SU-DHL-6 (cell line): ENCODE measurements at regions not wholly inside any gene's neighbourhood (a gene's known extent, or its start where the extent isn't known, plus 50 kb on each side); places are given as distances from the start of the nearest gene placed in this dataset.

ENCODE experiments used
- H2AFZ ChIP-seq: fragments of 200-600 bp; sonication (generic); 2 replicates; pipeline ENCODE4 v1.6.1; 2014; ENCODE audit warnings: low read depth, mild to moderate bottlenecking, moderate library complexity, mixed read lengths, antibody characterized with exemption, low read length; ENCODE audit not compliant: severe bottlenecking
- H3F3A ChIP-seq: fragments of 200-600 bp; shearing (Covaris generic); 2 replicates; pipeline ENCODE4 v1.6.0; 2016; ENCODE audit warnings: antibody characterized with exemption, mild to moderate bottlenecking; ENCODE audit not compliant: insufficient read depth
- H3K27ac ChIP-seq: fragments of 200-600 bp; sonication (generic); 2 replicates; pipeline ENCODE4 v1.5.1; 2016; ENCODE audit warnings: low read depth, mild to moderate bottlenecking, low read length, moderate library complexity, mixed read lengths
- H3K27me3 ChIP-seq: fragments of 200-600 bp; sonication (generic), shearing (Covaris generic); 2 replicates; pipeline ENCODE4 v1.6.0; 2014; ENCODE audit warnings: mild to moderate bottlenecking, low read length
- H3K36me3 ChIP-seq: fragments of 200-600 bp; sonication (generic); 2 replicates; pipeline ENCODE4 v1.6.1; 2014; ENCODE audit warnings: mild to moderate bottlenecking, low read length, mixed read lengths
- H3K4me2 ChIP-seq: fragments of 300-600, 200-600 bp; shearing (Covaris generic), sonication (generic); 2 replicates; pipeline ENCODE4 v1.6.0; 2014; ENCODE audit warnings: low read length, low read depth, mild to moderate bottlenecking; ENCODE audit not compliant: poor library complexity, severe bottlenecking
- H3K4me3 ChIP-seq: fragments of 200-600 bp; sonication (generic); 2 replicates; pipeline ENCODE4 v1.5.1; 2014; ENCODE audit warnings: antibody characterized with exemption, low read length, mild to moderate bottlenecking, mixed read lengths; ENCODE audit not compliant: insufficient read depth, poor library complexity, severe bottlenecking
- H3K79me2 ChIP-seq: fragments of 200-600 bp; sonication (generic); 2 replicates; pipeline ENCODE4 v1.6.1; 2014; ENCODE audit warnings: mild to moderate bottlenecking, low read length, moderate library complexity; ENCODE audit not compliant: insufficient read depth
- H3K9ac ChIP-seq: fragments of 200-600 bp; sonication (generic); 2 replicates; pipeline ENCODE4 v1.7.0; 2014; ENCODE audit warnings: mild to moderate bottlenecking, low read length
- H3K9me2 ChIP-seq: fragments of 200-600 bp; sonication (generic); replicated peaks from 2 replicates; pipeline ENCODE4 v1.6.1; 2014; ENCODE audit warnings: low read length; ENCODE audit not compliant: insufficient read depth
- H3K9me3 ChIP-seq: fragments of 200-600 bp; sonication (generic); 2 replicates; pipeline ENCODE4 v1.6.1; 2014; ENCODE audit warnings: low read length, mixed read lengths; ENCODE audit not compliant: insufficient read depth
- H4K20me1 ChIP-seq: fragments of 200-600 bp; sonication (generic); 2 replicates; pipeline ENCODE4 v1.6.1; 2014; ENCODE audit warnings: low read depth, mild to moderate bottlenecking, antibody characterized with exemption, low read length, moderate library complexity, mixed read lengths
- EZH2phosphoT487 ChIP-seq: fragments of 200-600 bp; sonication (generic), shearing (Covaris generic); conservative IDR thresholded peaks from 2 replicates; pipeline ENCODE4 v1.6.1; 2018; ENCODE audit warnings: mild to moderate bottlenecking, antibody characterized with exemption, low read length, moderate library complexity, mixed read lengths
- TF ChIP-seq, protein P1 (sequence below): fragments of 200-600 bp; sonication (generic); IDR thresholded peaks from one replicate; pipeline ENCODE4 v1.5.1; 2017; ENCODE audit warnings: antibody characterized with exemption, mild to moderate bottlenecking, low read length, moderate library complexity; ENCODE audit not compliant: insufficient read depth, poor library complexity, severe bottlenecking

DNA sequence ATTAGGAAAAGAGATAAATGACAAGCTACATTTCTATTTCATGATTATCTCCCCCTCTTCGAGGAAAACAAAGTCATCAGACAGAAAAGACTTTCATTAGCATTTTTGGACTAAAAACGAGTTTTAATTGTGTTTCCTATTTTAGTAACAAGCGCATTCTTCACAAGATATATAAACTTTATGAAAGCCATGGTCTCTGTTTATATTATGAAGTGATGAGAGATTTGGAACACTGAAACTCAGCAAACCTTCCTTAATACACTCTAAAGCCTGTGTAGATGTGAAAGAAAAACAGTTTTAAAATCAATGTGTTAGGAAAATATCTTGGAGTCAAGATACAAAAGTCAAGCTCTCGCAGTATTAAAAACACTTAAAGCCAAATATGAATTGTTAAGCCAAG, 539.1 kb downstream of the LRFN5 start:
- Histone ChIP-seq H3F3A (no peaks in the 10 kb centered on the region), H3K4me2 (no peak overlapping the region), H3K79me2 (no peaks in the 10 kb centered on the region), H3K36me3 (no peaks in the 10 kb centered on the region), H3K9me3 (no peaks in the 10 kb centered on the region), H3K9me2 (no peaks in the 10 kb centered on the region), H4K20me1 (no peaks in the 10 kb centered on the region), H3K27ac (no peak overlapping the region), H3K27me3 (no peaks in the 10 kb centered on the region), H2AFZ (peak overlapping the region; percentile 18), H3K4me3 (no peak overlapping the region), H3K9ac (no peak overlapping the region)
- TF ChIP-seq, protein P1, sequence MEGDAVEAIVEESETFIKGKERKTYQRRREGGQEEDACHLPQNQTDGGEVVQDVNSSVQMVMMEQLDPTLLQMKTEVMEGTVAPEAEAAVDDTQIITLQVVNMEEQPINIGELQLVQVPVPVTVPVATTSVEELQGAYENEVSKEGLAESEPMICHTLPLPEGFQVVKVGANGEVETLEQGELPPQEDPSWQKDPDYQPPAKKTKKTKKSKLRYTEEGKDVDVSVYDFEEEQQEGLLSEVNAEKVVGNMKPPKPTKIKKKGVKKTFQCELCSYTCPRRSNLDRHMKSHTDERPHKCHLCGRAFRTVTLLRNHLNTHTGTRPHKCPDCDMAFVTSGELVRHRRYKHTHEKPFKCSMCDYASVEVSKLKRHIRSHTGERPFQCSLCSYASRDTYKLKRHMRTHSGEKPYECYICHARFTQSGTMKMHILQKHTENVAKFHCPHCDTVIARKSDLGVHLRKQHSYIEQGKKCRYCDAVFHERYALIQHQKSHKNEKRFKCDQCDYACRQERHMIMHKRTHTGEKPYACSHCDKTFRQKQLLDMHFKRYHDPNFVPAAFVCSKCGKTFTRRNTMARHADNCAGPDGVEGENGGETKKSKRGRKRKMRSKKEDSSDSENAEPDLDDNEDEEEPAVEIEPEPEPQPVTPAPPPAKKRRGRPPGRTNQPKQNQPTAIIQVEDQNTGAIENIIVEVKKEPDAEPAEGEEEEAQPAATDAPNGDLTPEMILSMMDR = no peak
- TF ChIP-seq EZH2phosphoT487 = no peak

DNA sequence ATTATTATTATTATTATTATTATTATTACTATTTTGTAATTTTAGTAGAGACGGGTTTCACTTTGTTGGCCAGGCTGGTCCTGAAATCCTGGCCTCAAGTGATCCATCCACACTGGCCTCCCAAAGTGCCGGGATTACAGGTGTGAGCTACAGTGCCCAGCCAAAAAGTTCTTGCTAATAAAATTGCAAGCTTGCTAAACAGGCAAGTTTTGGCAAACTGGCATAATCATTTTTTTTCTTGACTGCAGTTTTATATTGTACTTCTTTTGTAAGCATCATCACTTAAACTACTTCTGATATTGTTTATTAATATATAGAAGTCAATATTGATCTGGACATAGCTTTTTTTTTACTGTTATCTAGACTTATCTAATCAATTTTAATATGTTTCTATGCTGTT, 536.4 kb downstream of the LRFN5 start:
- H3K4me2 ChIP-seq = no peak overlapping the region
- TF ChIP-seq EZH2phosphoT487 = no peak
- TF ChIP-seq, protein P1 = no peak
- H3K9ac ChIP-seq = no peak overlapping the region
- H3K27me3 ChIP-seq = no peaks in the 10 kb centered on the region
- H3K9me2 ChIP-seq = no peaks in the 10 kb centered on the region
- H2AFZ ChIP-seq = no peak overlapping the region
- no peak overlapping the region for H3K4me3 ChIP-seq
- H3K27ac ChIP-seq = no peak overlapping the region
- no peaks in the 10 kb centered on the region for H3K79me2 ChIP-seq
- no peaks in the 10 kb centered on the region for H3K9me3 ChIP-seq
- no peaks in the 10 kb centered on the region for H3K36me3 ChIP-seq
- H4K20me1 ChIP-seq = no peaks in the 10 kb centered on the region
- H3F3A ChIP-seq = no peaks in the 10 kb centered on the region

DNA sequence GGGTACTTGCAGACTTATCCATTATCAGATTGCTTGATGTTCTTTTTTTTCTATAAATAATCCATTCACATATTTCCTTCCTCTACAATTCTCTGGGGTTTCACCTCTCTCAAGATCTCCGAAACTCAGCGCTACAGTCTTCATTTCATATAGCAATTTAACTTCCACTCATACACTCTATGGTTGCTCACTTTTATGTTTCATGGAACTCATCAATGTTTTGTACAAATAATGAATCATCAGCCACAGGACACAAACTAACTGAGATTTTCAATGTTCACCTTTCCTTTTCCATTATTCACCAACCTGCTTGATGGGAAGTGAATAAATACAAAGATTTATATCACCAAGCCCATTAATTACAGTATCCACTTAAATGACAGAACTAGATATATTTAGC, 534.7 kb downstream of the LRFN5 start:
- Histone ChIP-seq H3K9ac (no peak overlapping the region), H3K79me2 (no peaks in the 10 kb centered on the region), H3K9me2 (no peaks in the 10 kb centered on the region), H3K36me3 (no peaks in the 10 kb centered on the region), H3K27ac (no peak overlapping the region), H3F3A (no peaks in the 10 kb centered on the region), H3K9me3 (no peaks in the 10 kb centered on the region), H4K20me1 (no peaks in the 10 kb centered on the region), H2AFZ (no peak overlapping the region), H3K4me2 (no peak overlapping the region), H3K27me3 (no peaks in the 10 kb centered on the region), H3K4me3 (no peak overlapping the region)
- TF ChIP-seq EZH2phosphoT487 = no peak
- TF ChIP-seq, protein P1 = no peak
